ENCODE measurements at regions not wholly inside any gene's neighbourhood (a gene's known extent, or its start where the extent isn't known, plus 50 kb on each side); places are given as distances from the start of the nearest gene placed in this dataset.

DNA sequence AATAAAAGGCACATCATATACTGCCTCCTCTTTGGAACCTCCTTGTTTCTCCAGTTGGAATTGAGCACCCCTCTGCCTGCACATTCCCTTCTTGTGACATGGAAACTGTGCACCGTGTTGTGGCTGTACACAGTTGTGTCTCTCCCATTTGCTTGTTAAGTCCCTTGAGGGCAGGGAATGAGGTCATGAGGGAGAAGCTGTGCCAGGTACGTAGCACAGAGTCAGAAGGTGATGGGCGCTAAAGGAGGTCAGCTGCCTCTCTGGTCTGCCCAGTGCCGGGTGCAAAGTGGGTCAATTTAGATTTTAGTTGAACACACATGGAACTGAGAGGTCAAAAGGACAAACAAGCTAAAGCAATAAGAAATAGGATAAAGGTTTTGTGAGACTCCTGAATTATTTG, 124.4 kb downstream of the FAM43A start:
- Histone ChIP-seq H3K27me3 (replicated peaks; ENCODE audit: control insufficient read depth, insufficient read depth, low read length) (peaks cover 2% of the 10 kb centered on the region; the same call in 1 of the 2 replicates), H3K4me3 (replicated peaks; ENCODE audit: low read depth, low read length) (no peak overlapping the region), H3K36me3 (ENCODE audit: control insufficient read depth, insufficient read depth, low read length) (no peaks in the 10 kb centered on the region)
- TF ChIP-seq, protein P1, sequence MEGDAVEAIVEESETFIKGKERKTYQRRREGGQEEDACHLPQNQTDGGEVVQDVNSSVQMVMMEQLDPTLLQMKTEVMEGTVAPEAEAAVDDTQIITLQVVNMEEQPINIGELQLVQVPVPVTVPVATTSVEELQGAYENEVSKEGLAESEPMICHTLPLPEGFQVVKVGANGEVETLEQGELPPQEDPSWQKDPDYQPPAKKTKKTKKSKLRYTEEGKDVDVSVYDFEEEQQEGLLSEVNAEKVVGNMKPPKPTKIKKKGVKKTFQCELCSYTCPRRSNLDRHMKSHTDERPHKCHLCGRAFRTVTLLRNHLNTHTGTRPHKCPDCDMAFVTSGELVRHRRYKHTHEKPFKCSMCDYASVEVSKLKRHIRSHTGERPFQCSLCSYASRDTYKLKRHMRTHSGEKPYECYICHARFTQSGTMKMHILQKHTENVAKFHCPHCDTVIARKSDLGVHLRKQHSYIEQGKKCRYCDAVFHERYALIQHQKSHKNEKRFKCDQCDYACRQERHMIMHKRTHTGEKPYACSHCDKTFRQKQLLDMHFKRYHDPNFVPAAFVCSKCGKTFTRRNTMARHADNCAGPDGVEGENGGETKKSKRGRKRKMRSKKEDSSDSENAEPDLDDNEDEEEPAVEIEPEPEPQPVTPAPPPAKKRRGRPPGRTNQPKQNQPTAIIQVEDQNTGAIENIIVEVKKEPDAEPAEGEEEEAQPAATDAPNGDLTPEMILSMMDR (IDR thresholded peaks at IDR 0.05; ENCODE audit: insufficient read depth, low read length, poor library complexity, severe bottlenecking), result no peak
- no peak for DNase-seq (ENCODE audit: extremely low read depth, insufficient read length)

DNA sequence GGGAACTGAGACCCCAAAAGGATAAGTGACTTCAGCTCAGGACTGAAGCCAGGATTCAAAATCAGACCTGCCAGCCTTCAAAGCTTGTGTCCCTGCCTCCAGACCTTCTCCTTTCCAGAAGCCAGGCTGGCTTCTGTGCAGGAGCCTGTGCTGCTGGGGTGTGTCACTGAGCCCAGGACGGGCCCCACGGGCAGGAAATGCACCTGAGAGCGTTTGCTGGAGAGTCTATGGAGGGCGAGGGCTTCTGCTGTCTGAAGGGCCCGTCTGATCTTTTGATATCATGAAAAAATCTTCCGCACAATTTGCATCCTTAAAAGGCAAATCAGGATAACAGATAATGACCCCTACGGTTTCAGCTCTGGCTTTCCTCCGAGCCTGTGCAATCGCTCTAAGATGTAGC, 125.4 kb downstream of the FAM43A start:
- TF ChIP-seq, protein P1 (IDR thresholded peaks at IDR 0.05; ENCODE audit: insufficient read depth, low read length, poor library complexity, severe bottlenecking), result no peak
- no peaks in the 10 kb centered on the region for H3K36me3 ChIP-seq (ENCODE audit: control insufficient read depth, insufficient read depth, low read length)
- DNase-seq (ENCODE audit: extremely low read depth, insufficient read length), result no peak
- H3K27me3 ChIP-seq (replicated peaks; ENCODE audit: control insufficient read depth, insufficient read depth, low read length), result peaks cover 2% of the 10 kb centered on the region; the same call in 1 of the 2 replicates
- H3K4me3 ChIP-seq (replicated peaks; ENCODE audit: low read depth, low read length), result no peak overlapping the region

DNA sequence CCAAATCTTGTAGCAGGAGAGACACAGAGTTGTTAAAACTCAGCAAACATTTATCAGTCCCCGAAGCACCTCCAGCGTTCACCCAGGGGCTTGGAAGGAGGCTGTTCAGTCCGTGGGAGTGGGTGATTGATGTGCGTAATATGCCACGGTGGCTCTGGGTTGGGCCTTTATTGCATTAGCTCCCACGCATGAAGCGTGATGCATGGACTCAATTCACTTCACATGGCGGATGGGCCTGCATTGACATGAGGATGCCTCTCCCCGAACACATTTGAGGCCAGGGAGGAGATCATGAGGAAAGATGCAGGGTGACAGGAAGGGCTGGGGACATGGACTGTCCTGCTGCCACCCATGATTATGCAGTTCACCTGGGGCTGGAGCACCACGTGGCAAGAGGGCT, 126.5 kb downstream of the FAM43A start:
- Histone ChIP-seq H3K4me3 (replicated peaks; ENCODE audit: low read depth, low read length) (no peak overlapping the region), H3K27me3 (replicated peaks; ENCODE audit: control insufficient read depth, insufficient read depth, low read length) (peaks cover 2% of the 10 kb centered on the region; the same call in 1 of the 2 replicates), H3K36me3 (ENCODE audit: control insufficient read depth, insufficient read depth, low read length) (no peaks in the 10 kb centered on the region)
- TF ChIP-seq, protein P1 (IDR thresholded peaks at IDR 0.05; ENCODE audit: insufficient read depth, low read length, poor library complexity, severe bottlenecking), result no peak
- DNase-seq (ENCODE audit: extremely low read depth, insufficient read length), result no peak

DNA sequence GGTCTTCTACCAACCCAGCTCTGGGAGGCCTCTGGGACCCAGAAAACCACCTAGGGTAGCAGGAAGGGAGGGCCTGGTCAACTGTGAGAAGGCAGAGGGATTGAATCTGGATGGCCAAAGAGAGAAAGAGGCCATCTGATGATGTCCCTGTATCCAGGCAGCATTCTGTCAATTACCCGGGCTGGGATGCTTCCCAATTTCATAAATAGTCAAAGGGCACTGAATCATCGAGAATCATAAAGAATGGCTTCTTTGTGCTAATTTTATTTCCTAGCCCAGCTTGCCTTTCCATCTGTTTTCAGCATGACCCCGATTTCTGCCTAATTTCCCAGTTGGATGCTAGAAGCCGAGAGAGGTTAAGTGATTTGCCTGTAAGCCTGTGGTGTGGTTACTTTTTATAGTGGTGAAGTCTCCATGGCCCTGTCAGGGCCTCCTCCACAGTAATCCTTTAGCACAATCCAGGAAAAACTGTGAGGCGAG, 129.2 kb downstream of the FAM43A start:
- Histone ChIP-seq H3K27me3 (replicated peaks; ENCODE audit: control insufficient read depth, insufficient read depth, low read length) (peaks cover 2% of the 10 kb centered on the region; the same call in 1 of the 2 replicates), H3K36me3 (ENCODE audit: control insufficient read depth, insufficient read depth, low read length) (no peaks in the 10 kb centered on the region), H3K4me3 (replicated peaks; ENCODE audit: low read depth, low read length) (no peak overlapping the region)
- DNase-seq (ENCODE audit: extremely low read depth, insufficient read length), result no peak
- TF ChIP-seq, protein P1 (IDR thresholded peaks at IDR 0.05; ENCODE audit: insufficient read depth, low read length, poor library complexity, severe bottlenecking), result no peak

DNA sequence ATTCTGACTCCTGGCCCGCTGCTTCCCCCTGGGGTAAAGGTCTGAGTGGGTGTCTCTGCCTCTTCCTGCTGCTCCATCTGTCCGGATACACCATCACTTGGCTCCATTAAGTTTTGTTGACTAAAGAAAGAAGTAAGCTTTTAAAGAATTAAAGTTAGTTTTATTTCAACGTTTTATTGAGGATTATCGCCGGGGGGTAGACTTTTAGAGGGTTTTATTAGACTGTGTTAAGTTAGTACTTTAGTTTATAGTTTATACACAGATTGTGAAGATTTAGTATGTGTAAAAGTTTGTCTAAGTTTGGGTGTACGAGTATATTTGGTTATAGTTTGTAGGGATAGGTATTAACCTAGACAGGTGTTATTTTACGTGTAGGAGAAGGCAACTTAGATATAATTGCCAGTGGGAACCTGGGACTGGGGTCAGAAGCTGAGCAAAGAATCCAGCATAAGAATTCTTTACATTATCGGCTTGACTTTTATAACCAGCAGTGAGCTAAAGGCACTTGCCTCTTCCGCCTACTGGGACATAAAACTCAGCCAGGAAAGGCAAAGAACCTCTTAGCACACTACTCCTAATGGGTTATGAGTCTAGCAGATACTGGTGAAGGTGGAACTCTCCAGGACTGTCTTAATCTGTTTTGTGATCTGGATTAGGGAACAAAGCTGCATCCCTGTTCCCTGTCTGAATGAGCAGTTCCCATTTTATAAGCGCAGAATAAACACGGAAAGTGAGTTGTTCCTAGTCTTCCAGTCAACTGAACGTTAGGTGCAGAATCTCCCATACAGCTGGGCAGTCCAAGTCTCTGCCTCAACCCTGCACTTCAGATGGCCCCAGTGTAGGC, 131.3 kb downstream of the FAM43A start:
- TF ChIP-seq, protein P1 (IDR thresholded peaks at IDR 0.05; ENCODE audit: insufficient read depth, low read length, poor library complexity, severe bottlenecking), result no peak
- Histone ChIP-seq H3K36me3 (ENCODE audit: control insufficient read depth, insufficient read depth, low read length) (no peaks in the 10 kb centered on the region), H3K27me3 (replicated peaks; ENCODE audit: control insufficient read depth, insufficient read depth, low read length) (peaks cover 2% of the 10 kb centered on the region; the same call in 1 of the 2 replicates), H3K4me3 (replicated peaks; ENCODE audit: low read depth, low read length) (no peak overlapping the region)
- DNase-seq (ENCODE audit: extremely low read depth, insufficient read length), result no peak
